ENCODE measurements at regions not wholly inside any gene's neighbourhood (a gene's known extent, or its start where the extent isn't known, plus 50 kb on each side); places are given as distances from the start of the nearest gene placed in this dataset.

GRCh38 chr18:45243340-45244110, 371.8 kb upstream of the SLC14A2 start:
- Histone ChIP-seq H3K9me3 (replicated peaks; ENCODE audit: control insufficient read depth, low read depth, low read length) (no peaks in the 10 kb centered on the region), H3K4me3 (ENCODE audit: low read length) (no peak overlapping the region), H3K27me3 (ENCODE audit: control insufficient read depth, insufficient read depth, low read length) (no peaks in the 10 kb centered on the region), H3K4me1 (ENCODE audit: control insufficient read depth, insufficient read depth, low read length) (peaks cover 13% of the 10 kb centered on the region), H3K27ac (ENCODE audit: low read length) (no peak overlapping the region), H3K36me3 (ENCODE audit: control insufficient read depth, insufficient read depth, low read length) (no peaks in the 10 kb centered on the region)
- WGBS (ENCODE audit: insufficient coverage), result 94% methylated on average over 3 of the region's 7 CpGs
- no peak for DNase-seq

GRCh38 chr18:45245091-45245511, 370.2 kb upstream of the SLC14A2 start:
- no peaks in the 10 kb centered on the region for H3K27me3 ChIP-seq (ENCODE audit: control insufficient read depth, insufficient read depth, low read length)
- no peak overlapping the region for H3K27ac ChIP-seq (ENCODE audit: low read length)
- H3K4me3 ChIP-seq (ENCODE audit: low read length), result no peak overlapping the region
- WGBS (ENCODE audit: insufficient coverage), result no CpG with 5 or more reads among the region's 1 CpG
- H3K4me1 ChIP-seq (ENCODE audit: control insufficient read depth, insufficient read depth, low read length), result peaks cover 17% of the 10 kb centered on the region
- H3K9me3 ChIP-seq (replicated peaks; ENCODE audit: control insufficient read depth, low read depth, low read length), result no peaks in the 10 kb centered on the region
- no peaks in the 10 kb centered on the region for H3K36me3 ChIP-seq (ENCODE audit: control insufficient read depth, insufficient read depth, low read length)
- DNase-seq, result peak; percentile 31

DNA sequence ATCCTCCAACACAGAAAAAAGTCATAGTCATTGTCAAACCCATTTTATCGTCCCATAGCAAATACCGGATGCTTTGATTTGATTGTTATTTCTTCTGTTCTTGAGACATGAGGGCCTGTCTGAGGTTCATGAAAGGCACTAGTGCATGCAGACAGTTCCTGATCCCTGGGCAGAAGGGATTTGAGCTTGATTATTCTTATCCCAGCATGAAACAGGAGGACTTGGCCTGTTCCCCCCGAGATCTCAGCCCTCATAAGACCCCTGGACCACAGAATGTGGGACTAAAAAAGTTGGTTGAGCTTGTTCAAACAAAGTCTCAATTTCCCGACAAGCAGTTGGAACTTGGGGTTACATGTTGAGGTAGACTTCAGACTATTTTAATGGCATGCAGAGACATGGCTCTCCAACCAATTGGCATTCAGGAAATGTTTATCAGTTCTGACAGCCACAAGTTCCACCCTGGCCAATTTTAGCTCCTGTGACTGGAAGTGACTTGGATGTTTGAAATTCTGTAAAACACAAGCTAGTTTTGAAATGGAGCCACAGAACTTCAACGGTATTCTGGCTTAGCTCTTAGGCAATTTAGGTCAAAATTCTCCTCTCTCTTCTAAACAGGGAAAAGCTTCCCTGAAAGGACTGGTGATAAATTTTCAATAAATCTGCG, 366.9 kb upstream of the SLC14A2 start:
- Histone ChIP-seq H3K27ac (ENCODE audit: low read length) (peak overlapping the region; percentile 25), H3K36me3 (ENCODE audit: control insufficient read depth, insufficient read depth, low read length) (no peaks in the 10 kb centered on the region), H3K9me3 (replicated peaks; ENCODE audit: control insufficient read depth, low read depth, low read length) (no peaks in the 10 kb centered on the region), H3K4me1 (ENCODE audit: control insufficient read depth, insufficient read depth, low read length) (peaks cover 20% of the 10 kb centered on the region), H3K4me3 (ENCODE audit: low read length) (no peak overlapping the region), H3K27me3 (ENCODE audit: control insufficient read depth, insufficient read depth, low read length) (no peaks in the 10 kb centered on the region)
- DNase-seq, result peak; percentile 66
- 100% methylated on average over 1 of the region's 6 CpGs for WGBS (ENCODE audit: insufficient coverage)

- Histone ChIP-seq H3K9me3 (replicated peaks; ENCODE audit: control insufficient read depth, low read depth, low read length) (no peaks in the 10 kb centered on the region), H3K36me3 (ENCODE audit: control insufficient read depth, insufficient read depth, low read length) (no peaks in the 10 kb centered on the region), H3K27me3 (ENCODE audit: control insufficient read depth, insufficient read depth, low read length) (no peaks in the 10 kb centered on the region), H3K4me3 (ENCODE audit: low read length) (no peak overlapping the region), H3K27ac (ENCODE audit: low read length) (no peak overlapping the region), H3K4me1 (ENCODE audit: control insufficient read depth, insufficient read depth, low read length) (peaks cover 24% of the 10 kb centered on the region)
- no peak for DNase-seq
- WGBS (ENCODE audit: insufficient coverage), result no CpG with 5 or more reads among the region's 1 CpG
These were observed 366.0 kb upstream of the SLC14A2 start for GRCh38 chr18:45249246-45249661.

DNA sequence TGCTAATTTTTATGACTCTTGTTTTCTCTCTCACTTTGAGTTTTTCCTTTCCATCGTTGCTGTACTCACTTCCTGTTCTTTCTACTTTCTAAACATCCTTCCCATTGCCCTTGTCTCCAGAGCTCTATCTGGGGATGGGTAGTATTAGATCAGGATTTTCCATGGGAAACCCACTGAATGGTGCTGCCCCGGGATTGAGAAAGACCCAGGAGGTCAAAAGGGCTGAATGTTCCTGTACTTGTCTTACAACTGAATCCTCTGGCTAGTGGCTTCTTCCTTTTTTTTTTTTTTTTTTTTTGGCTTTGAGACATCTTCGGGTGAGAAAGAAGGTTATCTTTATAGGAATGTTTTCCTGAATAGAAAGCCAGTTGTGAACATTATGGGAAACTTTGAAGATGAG, 364.8 kb upstream of the SLC14A2 start:
- H3K27me3 ChIP-seq (ENCODE audit: control insufficient read depth, insufficient read depth, low read length), result no peaks in the 10 kb centered on the region
- no peaks in the 10 kb centered on the region for H3K9me3 ChIP-seq (replicated peaks; ENCODE audit: control insufficient read depth, low read depth, low read length)
- peaks cover 31% of the 10 kb centered on the region for H3K4me1 ChIP-seq (ENCODE audit: control insufficient read depth, insufficient read depth, low read length)
- H3K27ac ChIP-seq (ENCODE audit: low read length), result no peak overlapping the region
- WGBS (ENCODE audit: insufficient coverage), result no CpG with 5 or more reads among the region's 3 CpGs
- H3K4me3 ChIP-seq (ENCODE audit: low read length), result no peak overlapping the region
- no peaks in the 10 kb centered on the region for H3K36me3 ChIP-seq (ENCODE audit: control insufficient read depth, insufficient read depth, low read length)
- DNase-seq, result no peak

GRCh38 chr18:45251236-45251635, 364.0 kb upstream of the SLC14A2 start:
- H3K27me3 ChIP-seq (ENCODE audit: control insufficient read depth, insufficient read depth, low read length), result no peaks in the 10 kb centered on the region
- peaks cover 35% of the 10 kb centered on the region for H3K4me1 ChIP-seq (ENCODE audit: control insufficient read depth, insufficient read depth, low read length)
- WGBS (ENCODE audit: insufficient coverage), result 65% methylated on average over 2 of the region's 4 CpGs
- no peak overlapping the region for H3K27ac ChIP-seq (ENCODE audit: low read length)
- no peaks in the 10 kb centered on the region for H3K36me3 ChIP-seq (ENCODE audit: control insufficient read depth, insufficient read depth, low read length)
- peak; percentile 17 for DNase-seq
- no peaks in the 10 kb centered on the region for H3K9me3 ChIP-seq (replicated peaks; ENCODE audit: control insufficient read depth, low read depth, low read length)
- H3K4me3 ChIP-seq (ENCODE audit: low read length), result no peak overlapping the region

DNA sequence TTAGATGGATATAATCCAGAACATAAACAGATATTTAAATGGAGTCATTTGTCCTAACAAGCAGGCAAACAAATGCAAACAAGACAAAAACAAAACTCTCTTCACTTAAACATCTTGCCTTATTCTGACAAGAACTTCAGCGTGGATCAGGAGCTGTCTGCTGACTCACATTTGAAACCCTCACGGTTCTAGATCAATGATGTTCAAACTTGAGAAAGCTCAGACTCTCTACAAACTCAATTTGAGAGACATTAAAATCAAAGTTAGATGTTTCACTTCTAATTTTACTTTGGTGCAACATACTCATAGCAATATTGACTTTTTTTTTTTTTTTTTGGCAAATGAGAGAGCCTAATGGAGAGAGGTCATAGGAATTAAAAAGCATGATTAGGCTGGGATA, 362.8 kb upstream of the SLC14A2 start:
- 89% methylated on average over 1 of the region's 2 CpGs for WGBS (ENCODE audit: insufficient coverage)

DNA sequence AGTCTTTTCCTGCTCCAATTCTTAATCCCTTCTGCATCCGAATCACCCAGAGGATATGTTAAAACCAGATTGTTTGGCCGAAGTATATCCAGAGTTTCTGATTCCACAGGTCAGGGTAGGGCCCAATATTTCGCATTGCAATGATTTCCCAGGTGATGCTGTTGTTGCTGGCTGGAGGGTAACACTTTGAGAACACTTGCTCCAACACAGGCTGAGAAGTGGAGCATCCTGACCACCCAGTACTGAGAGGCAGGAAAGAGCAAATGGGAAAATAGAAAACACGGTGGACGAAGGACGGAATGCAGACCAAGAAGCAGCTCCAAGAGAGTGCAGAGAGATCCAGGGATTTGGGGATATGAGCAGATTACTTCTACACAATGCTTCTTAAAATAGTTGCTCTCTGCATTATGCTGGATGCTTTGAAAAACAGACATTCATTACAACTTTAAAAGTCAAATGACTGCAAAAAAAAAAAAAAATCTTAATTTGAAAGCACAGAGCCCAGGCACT, 362.2 kb upstream of the SLC14A2 start:
- H3K27me3 ChIP-seq (ENCODE audit: control insufficient read depth, insufficient read depth, low read length), result no peaks in the 10 kb centered on the region
- no peak overlapping the region for H3K4me3 ChIP-seq (ENCODE audit: low read length)
- H3K4me1 ChIP-seq (ENCODE audit: control insufficient read depth, insufficient read depth, low read length), result peaks cover 33% of the 10 kb centered on the region
- H3K27ac ChIP-seq (ENCODE audit: low read length), result peak overlapping the region; percentile 21
- peak; percentile 84 for DNase-seq
- WGBS (ENCODE audit: insufficient coverage), result 40% methylated on average over 1 of the region's 6 CpGs
- no peaks in the 10 kb centered on the region for H3K36me3 ChIP-seq (ENCODE audit: control insufficient read depth, insufficient read depth, low read length)
- no peaks in the 10 kb centered on the region for H3K9me3 ChIP-seq (replicated peaks; ENCODE audit: control insufficient read depth, low read depth, low read length)

More for the DNA sequence above, 362.8 kb upstream of the SLC14A2 start:
- no peaks in the 10 kb centered on the region for H3K9me3 ChIP-seq (replicated peaks; ENCODE audit: control insufficient read depth, low read depth, low read length)
- DNase-seq, result no peak
- no peaks in the 10 kb centered on the region for H3K36me3 ChIP-seq (ENCODE audit: control insufficient read depth, insufficient read depth, low read length)
- H3K27ac ChIP-seq (ENCODE audit: low read length), result no peak overlapping the region
- H3K27me3 ChIP-seq (ENCODE audit: control insufficient read depth, insufficient read depth, low read length), result no peaks in the 10 kb centered on the region
- H3K4me1 ChIP-seq (ENCODE audit: control insufficient read depth, insufficient read depth, low read length), result peaks cover 35% of the 10 kb centered on the region
- H3K4me3 ChIP-seq (ENCODE audit: low read length), result no peak overlapping the region

GRCh38 chr18:45253973-45254708, 361.1 kb upstream of the SLC14A2 start:
- no peaks in the 10 kb centered on the region for H3K9me3 ChIP-seq (replicated peaks; ENCODE audit: control insufficient read depth, low read depth, low read length)
- H3K4me3 ChIP-seq (ENCODE audit: low read length), result no peak overlapping the region
- no peaks in the 10 kb centered on the region for H3K27me3 ChIP-seq (ENCODE audit: control insufficient read depth, insufficient read depth, low read length)
- WGBS (ENCODE audit: insufficient coverage), result no CpG with 5 or more reads among the region's 6 CpGs
- peak overlapping the region; percentile 84 for H3K27ac ChIP-seq (ENCODE audit: low read length)
- DNase-seq, result peak; percentile 71
- H3K36me3 ChIP-seq (ENCODE audit: control insufficient read depth, insufficient read depth, low read length), result no peaks in the 10 kb centered on the region
- peaks cover 26% of the 10 kb centered on the region for H3K4me1 ChIP-seq (ENCODE audit: control insufficient read depth, insufficient read depth, low read length)

GRCh38 chr18:45254709-45255082, 360.6 kb upstream of the SLC14A2 start:
- Histone ChIP-seq H3K4me1 (ENCODE audit: control insufficient read depth, insufficient read depth, low read length) (peaks cover 26% of the 10 kb centered on the region), H3K36me3 (ENCODE audit: control insufficient read depth, insufficient read depth, low read length) (no peaks in the 10 kb centered on the region), H3K27me3 (ENCODE audit: control insufficient read depth, insufficient read depth, low read length) (no peaks in the 10 kb centered on the region), H3K9me3 (replicated peaks; ENCODE audit: control insufficient read depth, low read depth, low read length) (no peaks in the 10 kb centered on the region), H3K27ac (ENCODE audit: low read length) (peak overlapping the region; percentile 84), H3K4me3 (ENCODE audit: low read length) (no peak overlapping the region)
- DNase-seq, result peak; percentile 69
- 9% methylated on average over 4 of the region's 6 CpGs for WGBS (ENCODE audit: insufficient coverage)
